Testis (tissue), 2 donors: ENCODE measurements at regions not wholly inside any gene's neighbourhood (a gene's known extent, or its start where the extent isn't known, plus 50 kb on each side); places are given as distances from the start of the nearest gene placed in this dataset.

Source experiments
- DNase-seq: peaks from one replicate; pipeline ENCODE4 v3.0.0-alpha.2; 2019
- H3K27ac ChIP-seq, 2 donors: fragments of 200-600 bp; sonication (generic); one replicate each; pipeline ENCODE4 v1.5.1; 2019
- H3K27me3 ChIP-seq: fragments of 200-600 bp; sonication (generic); one replicate; pipeline ENCODE4 v1.5.1; 2019
- H3K36me3 ChIP-seq: fragments of 200-600 bp; sonication (generic); one replicate; pipeline ENCODE4 v1.5.1; 2017; ENCODE audit warnings: low read depth; ENCODE audit errors: missing control alignments
- H3K4me1 ChIP-seq: fragments of 200-600 bp; sonication (generic); one replicate; pipeline ENCODE4 v1.5.1; 2019
- H3K4me3 ChIP-seq, 2 donors: fragments of 200-600 bp; sonication (generic); one replicate each; pipeline ENCODE4 v1.5.1; 2017 to 2019
- H3K9me3 ChIP-seq: fragments of 200-600 bp; sonication (generic); one replicate; pipeline ENCODE4 v1.5.1; 2017
- CTCF ChIP-seq, 3 experiments: fragments of 450-650 bp in 2 of 3; fragments of 200-600 bp in 1 of 3; sonication (generic) in 1 of 3; IDR thresholded peaks; one replicate each; pipeline ENCODE4 v1.5.1; 2016 to 2019; ENCODE audit warnings: antibody characterized with exemption in 3 of 3, mild to moderate bottlenecking in 2 of 3, moderate library complexity in 1 of 3
- POLR2A ChIP-seq: fragments of 450-650 bp; IDR thresholded peaks from one replicate; pipeline ENCODE4 v1.6.1; 2017; ENCODE audit warnings: antibody characterized with exemption, mild to moderate bottlenecking, moderate library complexity
- WGBS, 2 donors: methylation state at CpG; one replicate each; pipeline ENCODE4 v1.1.5; 2018; 5-methylcytosine and 5-hydroxymethylcytosine counted together
- intact Hi-C: fragments of 100-400 bp; cut with DNase I; formaldehyde crosslinking; loops from one replicate; pipeline ENCODE4 v1.15.1; 2023; ENCODE audit warnings: low total_unique reads

DNA sequence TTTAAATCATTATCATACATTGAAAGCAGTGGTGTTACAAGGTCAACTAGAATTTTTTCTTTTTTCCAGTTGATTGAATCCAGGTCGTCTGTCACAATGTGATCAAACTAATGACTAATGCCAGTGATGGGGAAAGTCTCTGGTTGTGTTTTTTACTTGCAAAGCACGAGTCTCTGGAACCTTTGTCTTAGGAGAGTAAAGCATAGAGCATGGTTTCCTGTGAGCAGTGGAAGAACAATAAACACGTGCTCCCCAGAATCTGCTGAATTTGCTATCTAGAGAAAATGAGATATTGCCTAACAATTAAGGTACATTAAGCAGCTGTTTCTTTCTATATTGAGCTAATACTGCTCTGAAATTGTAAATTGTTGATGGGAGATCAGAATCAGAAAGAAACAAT lies 1332.4 kb upstream of the TMEFF2 start:
- no peaks in the 10 kb centered on the region for H3K36me3 ChIP-seq
- H3K4me1 ChIP-seq = no peaks in the 10 kb centered on the region
- TF ChIP-seq POLR2A = no peak
- TF ChIP-seq CTCF (IDR thresholded peaks at IDR 0.05) = no peak
- intact Hi-C loops = no loop called here
- DNase-seq = no peak
- no peak overlapping the region for H3K4me3 ChIP-seq
- 54 to 62% methylated on average over 3 of the region's 3 CpGs for WGBS, 2 donors
- H3K27me3 ChIP-seq = no peaks in the 10 kb centered on the region
- no peak overlapping the region for H3K27ac ChIP-seq
- no peaks in the 10 kb centered on the region for H3K9me3 ChIP-seq

DNA sequence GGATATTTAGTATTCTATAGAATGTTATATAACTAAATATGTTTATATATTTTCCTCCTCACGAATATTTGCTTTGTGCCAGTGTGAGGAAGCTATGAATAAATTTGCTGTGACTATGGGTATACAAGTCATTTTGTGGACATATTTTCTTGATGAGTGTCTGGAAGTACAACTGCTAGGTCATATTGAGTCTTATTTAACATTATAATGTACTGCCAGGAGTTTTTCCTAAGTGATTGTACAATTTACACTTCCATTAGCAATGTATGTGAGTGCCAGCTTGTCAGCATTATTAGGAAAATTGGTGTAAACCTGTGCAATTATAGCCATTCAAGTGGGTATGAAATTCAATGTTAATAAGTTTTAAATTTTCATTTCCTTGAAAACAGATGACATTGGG lies 1328.9 kb upstream of the TMEFF2 start:
- no peak overlapping the region for H3K27ac ChIP-seq
- no peaks in the 10 kb centered on the region for H3K27me3 ChIP-seq
- WGBS, 2 donors = 81 to 93% methylated on average over 1 of the region's 1 CpG
- DNase-seq = no peak
- H3K9me3 ChIP-seq = no peaks in the 10 kb centered on the region
- TF ChIP-seq POLR2A = no peak
- no peak for TF ChIP-seq CTCF (IDR thresholded peaks at IDR 0.05)
- no peaks in the 10 kb centered on the region for H3K36me3 ChIP-seq
- H3K4me1 ChIP-seq = no peaks in the 10 kb centered on the region
- intact Hi-C loops = no loop called here
- H3K4me3 ChIP-seq = no peak overlapping the region

GRCh38 chr2:193521523-193521922 lies 1326.8 kb upstream of the TMEFF2 start:
- intact Hi-C loops = no loop called here
- DNase-seq = no peak
- 86 to 89% methylated on average over 2 of the region's 2 CpGs for WGBS, 2 donors
- Histone ChIP-seq H3K27me3 (no peaks in the 10 kb centered on the region), H3K4me1 (no peaks in the 10 kb centered on the region), H3K4me3 (no peak overlapping the region), H3K36me3 (no peaks in the 10 kb centered on the region), H3K9me3 (no peaks in the 10 kb centered on the region), H3K27ac (no peak overlapping the region)
- TF ChIP-seq CTCF (IDR thresholded peaks at IDR 0.05) (no peak), POLR2A (no peak)

GRCh38 chr2:193520709-193521458 lies 1326.2 kb upstream of the TMEFF2 start:
- TF ChIP-seq POLR2A = no peak
- TF ChIP-seq CTCF (IDR thresholded peaks at IDR 0.05) = no peak
- no peak overlapping the region for H3K4me3 ChIP-seq
- WGBS, 2 donors = 84 to 93% methylated on average over 5 of the region's 5 CpGs
- H3K27ac ChIP-seq = no peak overlapping the region
- H3K36me3 ChIP-seq = no peaks in the 10 kb centered on the region
- no peaks in the 10 kb centered on the region for H3K9me3 ChIP-seq
- DNase-seq = no peak
- no peaks in the 10 kb centered on the region for H3K4me1 ChIP-seq
- no peaks in the 10 kb centered on the region for H3K27me3 ChIP-seq
- intact Hi-C loops = no loop called here
